HG03196 (cell line): ENCODE measurements at regions not wholly inside any gene's neighbourhood (a gene's known extent, or its start where the extent isn't known, plus 50 kb on each side); places are given as distances from the start of the nearest gene placed in this dataset.

Experiments
- ATAC-seq: cut with Tn5 transposase; IDR thresholded peaks from one replicate; pipeline ENCODE4 v1.9.1; 2021; ENCODE audit not compliant: unreplicated experiment

- ATAC-seq: no peak
These were observed 82.0 kb upstream of the PAK5 start for GRCh38 chr20:9920866-9921265.

GRCh38 chr20:9919271-9920014 lies 80.6 kb upstream of the PAK5 start:
- peak; percentile 95 for ATAC-seq

- ATAC-seq: no peak
These were observed 79.5 kb upstream of the PAK5 start for GRCh38 chr20:9918348-9918747.

GRCh38 chr20:9916761-9917160 lies 77.9 kb upstream of the PAK5 start:
- no peak for ATAC-seq

GRCh38 chr20:9912858-9913434 lies 74.1 kb upstream of the PAK5 start:
- ATAC-seq: peak; percentile 64

GRCh38 chr20:9912290-9912689 lies 73.4 kb upstream of the PAK5 start:
- no peak for ATAC-seq

GRCh38 chr20:9911519-9911918 lies 72.6 kb upstream of the PAK5 start:
- no peak for ATAC-seq

GRCh38 chr20:9909167-9909566 lies 70.3 kb upstream of the PAK5 start:
- no peak for ATAC-seq

- no peak for ATAC-seq
These were observed 64.3 kb upstream of the PAK5 start for GRCh38 chr20:9903048-9903655.

- ATAC-seq: no peak
These were observed 50.5 kb upstream of the PAK5 start for GRCh38 chr20:9889270-9889981.
